GM12878 (cell line): ENCODE measurements at regions not wholly inside any gene's neighbourhood (a gene's known extent, or its start where the extent isn't known, plus 50 kb on each side); places are given as distances from the start of the nearest gene placed in this dataset.

Experiments
- ATAC-seq: fragments of 200-7000 bp; cut with Tn5 transposase; 3 replicates; pipeline ENCODE4 v1.9.1; 2020; ENCODE audit warnings: mild to moderate bottlenecking, moderate library complexity
- BruUV-seq: library from RNA; stranded (reverse); fragments of 400-500 nt; replicated peaks from 2 replicates; lab custom pipeline; 2021; lab: Mats Ljungman, UMichigan
- CTCF ChIA-PET: fragments of 300-600 bp; sonication (Branson Sonifier 250); formaldehyde crosslinking; extraction: SDS; loops from one replicate; lab custom pipeline; 2021; ENCODE audit warnings: inconsistent platforms; lab: Yijun Ruan, JAX
- POLR2A ChIA-PET: fragments of 350-600 bp; formaldehyde crosslinking; extraction: SDS; loops from one replicate; lab custom pipeline; 2021; ENCODE audit warnings: inconsistent platforms; lab: Charles Lee
- RAD21 ChIA-PET: fragments of 300-600 bp; sonication (Branson Sonifier 250); formaldehyde crosslinking; loops from one replicate; lab custom pipeline; 2023; ENCODE audit warnings: antibody characterized with exemption; ENCODE audit not compliant: unreplicated experiment; lab: Charles Lee
- SMC1A ChIA-PET: fragments of 300-600 bp; sonication (Branson Sonifier 250); formaldehyde crosslinking; loops from one replicate; lab custom pipeline; 2023; ENCODE audit not compliant: unreplicated experiment, uncharacterized antibody; lab: Charles Lee
- DNase-seq: peaks from one replicate; pipeline ENCODE4 v3.0.0-alpha.2; 2011; ENCODE audit warnings: low read depth, low spot score
- FAIRE-seq: peaks from 3 replicates; lab custom pipeline; 2011; peaks lifted over from hg19 to GRCh38; lab: Jason Lieb, UNC
- H2AFZ ChIP-seq: 2 replicates; pipeline ENCODE4 v1.6.0; 2011; ENCODE audit warnings: low read depth, low read length, control low read depth; ENCODE audit not compliant: control insufficient read depth
- H3K27ac ChIP-seq: 2 replicates; pipeline ENCODE4 v1.5.1; 2011; ENCODE audit warnings: control low read depth; ENCODE audit not compliant: control insufficient read depth, insufficient read depth
- H3K27me3 ChIP-seq, 2 experiments: replicated peaks in 1 of 2; 2 replicates each; pipeline versions ENCODE4 v1.6.0 to v1.6.1; 2011; ENCODE audit warnings: low read length in 1 of 2; ENCODE audit not compliant: control insufficient read depth in 2 of 2, insufficient read depth in 2 of 2
- H3K36me3 ChIP-seq, 2 experiments: 2 replicates each; pipeline ENCODE4 v1.5.1; 2011; ENCODE audit warnings: low read length in 1 of 2; ENCODE audit not compliant: control insufficient read depth in 2 of 2, insufficient read depth in 2 of 2
- H3K4me1 ChIP-seq: 2 replicates; pipeline ENCODE4 v1.6.1; 2011; ENCODE audit warnings: mild to moderate bottlenecking, low read length, moderate library complexity, mixed read lengths; ENCODE audit not compliant: control insufficient read depth, insufficient read depth
- H3K4me2 ChIP-seq: 2 replicates; pipeline ENCODE4 v1.6.0; 2011; ENCODE audit warnings: control low read depth; ENCODE audit not compliant: control insufficient read depth, insufficient read depth
- H3K4me3 ChIP-seq: fragments of 200-600 bp; sonication (generic); 2 replicates; pipeline ENCODE4 v1.5.1; 2016
- H3K79me2 ChIP-seq: 2 replicates; pipeline ENCODE4 v1.6.0; 2011; ENCODE audit warnings: low read length; ENCODE audit not compliant: control insufficient read depth, insufficient read depth
- H3K9ac ChIP-seq: 2 replicates; pipeline ENCODE4 v1.8.0; 2011; ENCODE audit warnings: low read length, control low read depth, mixed read lengths; ENCODE audit not compliant: control insufficient read depth, insufficient read depth
- H3K9me3 ChIP-seq: replicated peaks from 3 replicates; pipeline ENCODE4 v1.5.1; 2011; ENCODE audit warnings: mild to moderate bottlenecking, low read length; ENCODE audit not compliant: control insufficient read depth, insufficient read depth
- H4K20me1 ChIP-seq: 2 replicates; pipeline ENCODE4 v1.6.0; 2011; ENCODE audit not compliant: control insufficient read depth, insufficient read depth
- BHLHE40 ChIP-seq, 2 experiments: fragments of 450-650 bp in 1 of 2; IDR thresholded peaks; 2 replicates each; pipeline ENCODE4 v1.6.1; 2011 to 2017; ENCODE audit warnings: low read depth in 2 of 2, borderline replicate concordance in 1 of 2, improper control_type of control experiment in 1 of 2, low read length in 1 of 2, mild to moderate bottlenecking in 1 of 2
- BMI1 ChIP-seq: fragments of 450-650 bp; IDR thresholded peaks from 2 replicates; pipeline ENCODE4 v1.6.1; 2016; ENCODE audit warnings: mild to moderate bottlenecking, moderate library complexity, borderline replicate concordance
- CBFB ChIP-seq: IDR thresholded peaks from 2 replicates; pipeline ENCODE4 v1.6.1; 2016; ENCODE audit warnings: antibody characterized with exemption, low read depth
- CTCF ChIP-seq, 3 experiments: IDR thresholded peaks in 2 of 3; conservative IDR thresholded peaks in 1 of 3; 2 replicates each; pipeline ENCODE4 v1.5.1; 2011; ENCODE audit warnings: low read depth in 3 of 3, low read length in 3 of 3, mild to moderate bottlenecking in 3 of 3, control low read depth in 2 of 3, moderate library complexity in 2 of 3, inconsistent platforms in 1 of 3, mixed read lengths in 1 of 3; ENCODE audit not compliant: control insufficient read depth in 2 of 3, insufficient read depth in 1 of 3; ENCODE audit errors: extremely low read depth in 1 of 3
- HCFC1 ChIP-seq: fragments of 150-350 bp; IDR thresholded peaks from 2 replicates; pipeline ENCODE4 v1.6.1; 2014; ENCODE audit warnings: low read length
- HSF1 ChIP-seq: fragments of 150-350 bp; IDR thresholded peaks from 2 replicates; pipeline ENCODE4 v1.6.1; 2014; ENCODE audit warnings: mild to moderate bottlenecking, low read depth, low read length
- IRF4 ChIP-seq: IDR thresholded peaks from 2 replicates; pipeline ENCODE4 v1.6.1; 2011; ENCODE audit warnings: low read depth, low read length
- KLF5 ChIP-seq: fragments of 450-650 bp; IDR thresholded peaks from 2 replicates; pipeline ENCODE4 v1.6.1; 2014; ENCODE audit warnings: mild to moderate bottlenecking; ENCODE audit not compliant: partially characterized antibody
- MXI1 ChIP-seq: fragments of 150-350 bp; IDR thresholded peaks from 2 replicates; pipeline ENCODE4 v1.6.1; 2011; ENCODE audit warnings: low read depth, mild to moderate bottlenecking, inconsistent platforms, low read length, improper control_type of control experiment
- NR2C1 ChIP-seq: fragments of 450-650 bp; IDR thresholded peaks from 2 replicates; pipeline ENCODE4 v1.6.1; 2017; ENCODE audit warnings: antibody characterized with exemption, mild to moderate bottlenecking, moderate library complexity
- NRF1 ChIP-seq: conservative IDR thresholded peaks from 2 replicates; pipeline ENCODE4 v1.6.1; 2011; ENCODE audit warnings: mild to moderate bottlenecking, low read depth, low read length, improper control_type of control experiment
- POLR2A ChIP-seq: IDR thresholded peaks from 2 replicates; pipeline ENCODE4 v1.6.1; 2011; ENCODE audit warnings: low read depth, mild to moderate bottlenecking, low read length
- SPI1 ChIP-seq: IDR thresholded peaks from 2 replicates; pipeline ENCODE4 v1.6.1; 2011; ENCODE audit warnings: low read depth, mild to moderate bottlenecking, low read length, moderate library complexity, borderline replicate concordance; ENCODE audit not compliant: insufficient read depth
- SREBF1 ChIP-seq: IDR thresholded peaks from 2 replicates; pipeline ENCODE4 v1.6.1; 2012; ENCODE audit warnings: mild to moderate bottlenecking, low read length
- USF1 ChIP-seq: IDR thresholded peaks from 2 replicates; pipeline ENCODE4 v1.6.1; 2011; ENCODE audit warnings: borderline replicate concordance, low read depth, mild to moderate bottlenecking, moderate library complexity, mixed read lengths, low read length; ENCODE audit not compliant: insufficient read depth; ENCODE audit errors: extremely low read length
- USF2 ChIP-seq: IDR thresholded peaks from 2 replicates; pipeline ENCODE4 v1.6.1; 2011; ENCODE audit warnings: low read depth, low read length, improper control_type of control experiment, borderline replicate concordance
- ZBTB33 ChIP-seq: fragments of 450-650 bp; IDR thresholded peaks from 2 replicates; pipeline ENCODE4 v1.6.1; 2017; ENCODE audit warnings: mild to moderate bottlenecking
- WGBS: methylation state at CpG from one replicate; pipeline ENCODE4 v1.1.6; 2016; ENCODE audit warnings: low lambda C conversion rate; ENCODE audit not compliant: insufficient replicate concordance, insufficient coverage; ENCODE audit errors: missing lambda C conversion rate; 5-methylcytosine and 5-hydroxymethylcytosine counted together
- in situ Hi-C: fragments of 300-500 bp; cut with MboI; formaldehyde crosslinking; loops from 9 replicates; pipeline ENCODE4 v1.14.3; 2018; ENCODE audit warnings: mixed read lengths
- intact Hi-C: fragments of 100-400 bp; cut with micrococcal nuclease; formaldehyde crosslinking; loops from one replicate; pipeline ENCODE4 v1.14.2; 2022; ENCODE audit not compliant: unreplicated experiment

GRCh38 chr22:47576908-47577307, 814.5 kb downstream of the TBC1D22A start:
- no peaks in the 10 kb centered on the region; the same call in 2 of the 3 replicates for H3K9me3 ChIP-seq
- no peaks in the 10 kb centered on the region for H3K36me3 ChIP-seq
- SMC1A ChIA-PET: no interaction called here
- no peak overlapping the region for H2AFZ ChIP-seq
- no TSS peak for BruUV-seq
- POLR2A ChIA-PET: no interaction called here
- no peak for TF ChIP-seq HSF1
- no peak for TF ChIP-seq MXI1
- no peak for TF ChIP-seq NRF1
- TF ChIP-seq POLR2A: no peak
- TF ChIP-seq USF1: no peak
- TF ChIP-seq ZBTB33: no peak
- TF ChIP-seq CTCF (IDR thresholded peaks at IDR 0.05 in 2 of 3, conservative IDR thresholded peaks at IDR 0.05 in 1 of 3; ENCODE audit: control insufficient read depth in 2 of 3, extremely low read depth in 1 of 3, insufficient read depth in 1 of 3, low read depth in 3 of 3, low read length in 3 of 3): no peak
- TF ChIP-seq CBFB: no peak
- TF ChIP-seq HCFC1: no peak
- no peak for TF ChIP-seq NR2C1
- no peak for TF ChIP-seq BMI1
- no peak for TF ChIP-seq SREBF1
- no peak for TF ChIP-seq BHLHE40 (IDR thresholded peaks at IDR 0.05; ENCODE audit: borderline replicate concordance in 1 of 2, low read depth in 2 of 2, low read length in 1 of 2)
- TF ChIP-seq KLF5: no peak
- TF ChIP-seq USF2: no peak
- TF ChIP-seq SPI1: no peak
- no peak for TF ChIP-seq IRF4
- 15% methylated on average over 3 of the region's 3 CpGs for WGBS
- no peaks in the 10 kb centered on the region for H3K79me2 ChIP-seq
- intact Hi-C loops: no loop called here
- no peaks in the 10 kb centered on the region for H3K27me3 ChIP-seq
- CTCF ChIA-PET: interaction anchor here (0.5 kb wide), 1 partner anchor 360 kb away, joined by 3 read pairs; no protein-coding TSS in a partner anchor
- no peak for FAIRE-seq
- no peaks in the 10 kb centered on the region for H4K20me1 ChIP-seq
- no peak for ATAC-seq
- H3K4me3 ChIP-seq: no peak overlapping the region
- RAD21 ChIA-PET: no interaction called here
- no peak overlapping the region for H3K27ac ChIP-seq
- in situ Hi-C loops: no loop called here
- H3K4me2 ChIP-seq: no peak overlapping the region
- no peak overlapping the region for H3K9ac ChIP-seq
- H3K4me1 ChIP-seq: no peaks in the 10 kb centered on the region
- no peak for DNase-seq
